ENCODE measurements at regions not wholly inside any gene's neighbourhood (a gene's known extent, or its start where the extent isn't known, plus 50 kb on each side); places are given as distances from the start of the nearest gene placed in this dataset.

DNA sequence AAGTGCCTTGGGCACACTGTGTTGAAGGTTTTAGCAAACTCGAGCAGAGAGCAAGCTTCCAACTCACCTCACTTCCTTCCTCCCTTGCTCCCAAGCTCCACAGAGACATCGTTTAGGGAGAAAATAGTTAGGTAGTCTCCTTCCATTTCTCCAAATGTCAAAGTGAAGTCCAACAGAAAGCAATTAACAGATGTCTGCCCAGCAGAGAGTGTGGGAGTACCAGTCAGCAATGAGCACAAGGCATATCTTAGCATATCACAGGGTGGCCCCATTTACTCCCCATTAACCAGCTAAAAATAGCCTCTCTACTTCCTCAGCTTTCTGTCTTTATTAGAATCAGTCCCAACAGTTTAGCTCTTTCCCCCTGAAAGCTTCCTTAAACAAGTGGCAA, 334.2 kb upstream of the CAMK1G start:
- Histone ChIP-seq H3K27me3 (ENCODE audit: insufficient read depth, low read depth) (no peaks in the 10 kb centered on the region), H3K27ac (no peak overlapping the region), H3K4me2 (no peak overlapping the region), H3K9me3 (ENCODE audit: insufficient read depth, low read depth) (no peaks in the 10 kb centered on the region), H3K9me2 (ENCODE audit: insufficient read depth) (no peaks in the 10 kb centered on the region), H3K4me1 (replicated peaks; ENCODE audit: insufficient read depth) (no peaks in the 10 kb centered on the region), H2AFZ (no peak overlapping the region), H4K20me1 (ENCODE audit: insufficient read depth) (no peaks in the 10 kb centered on the region), H3K4me3 (no peak overlapping the region), H3F3A (ENCODE audit: insufficient read depth, low read depth) (no peaks in the 10 kb centered on the region), H3K79me2 (ENCODE audit: low read depth) (no peaks in the 10 kb centered on the region), H3K36me3 (ENCODE audit: low read depth) (no peaks in the 10 kb centered on the region)
- CTCF ChIA-PET = interaction anchor here (0.5 to 1.4 kb wide), 8 partner anchors 11 to 1114 kb away, joined by 3 to 7 read pairs (median 4); no protein-coding TSS in a partner anchor
- intact Hi-C loops (cut with micrococcal nuclease; ENCODE audit: unreplicated experiment) = no loop called here
- POLR2A ChIA-PET (ENCODE audit: unreplicated experiment) = no interaction called here
- BruUV-seq (replicated peaks) = no TSS peak
- no peak for TF ChIP-seq EZH2 (IDR thresholded peaks at IDR 0.05; ENCODE audit: low read depth)
- TF ChIP-seq, protein P1, sequence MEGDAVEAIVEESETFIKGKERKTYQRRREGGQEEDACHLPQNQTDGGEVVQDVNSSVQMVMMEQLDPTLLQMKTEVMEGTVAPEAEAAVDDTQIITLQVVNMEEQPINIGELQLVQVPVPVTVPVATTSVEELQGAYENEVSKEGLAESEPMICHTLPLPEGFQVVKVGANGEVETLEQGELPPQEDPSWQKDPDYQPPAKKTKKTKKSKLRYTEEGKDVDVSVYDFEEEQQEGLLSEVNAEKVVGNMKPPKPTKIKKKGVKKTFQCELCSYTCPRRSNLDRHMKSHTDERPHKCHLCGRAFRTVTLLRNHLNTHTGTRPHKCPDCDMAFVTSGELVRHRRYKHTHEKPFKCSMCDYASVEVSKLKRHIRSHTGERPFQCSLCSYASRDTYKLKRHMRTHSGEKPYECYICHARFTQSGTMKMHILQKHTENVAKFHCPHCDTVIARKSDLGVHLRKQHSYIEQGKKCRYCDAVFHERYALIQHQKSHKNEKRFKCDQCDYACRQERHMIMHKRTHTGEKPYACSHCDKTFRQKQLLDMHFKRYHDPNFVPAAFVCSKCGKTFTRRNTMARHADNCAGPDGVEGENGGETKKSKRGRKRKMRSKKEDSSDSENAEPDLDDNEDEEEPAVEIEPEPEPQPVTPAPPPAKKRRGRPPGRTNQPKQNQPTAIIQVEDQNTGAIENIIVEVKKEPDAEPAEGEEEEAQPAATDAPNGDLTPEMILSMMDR (conservative IDR thresholded peaks at IDR 0.05) = no peak
- no peak for DNase-seq

DNA sequence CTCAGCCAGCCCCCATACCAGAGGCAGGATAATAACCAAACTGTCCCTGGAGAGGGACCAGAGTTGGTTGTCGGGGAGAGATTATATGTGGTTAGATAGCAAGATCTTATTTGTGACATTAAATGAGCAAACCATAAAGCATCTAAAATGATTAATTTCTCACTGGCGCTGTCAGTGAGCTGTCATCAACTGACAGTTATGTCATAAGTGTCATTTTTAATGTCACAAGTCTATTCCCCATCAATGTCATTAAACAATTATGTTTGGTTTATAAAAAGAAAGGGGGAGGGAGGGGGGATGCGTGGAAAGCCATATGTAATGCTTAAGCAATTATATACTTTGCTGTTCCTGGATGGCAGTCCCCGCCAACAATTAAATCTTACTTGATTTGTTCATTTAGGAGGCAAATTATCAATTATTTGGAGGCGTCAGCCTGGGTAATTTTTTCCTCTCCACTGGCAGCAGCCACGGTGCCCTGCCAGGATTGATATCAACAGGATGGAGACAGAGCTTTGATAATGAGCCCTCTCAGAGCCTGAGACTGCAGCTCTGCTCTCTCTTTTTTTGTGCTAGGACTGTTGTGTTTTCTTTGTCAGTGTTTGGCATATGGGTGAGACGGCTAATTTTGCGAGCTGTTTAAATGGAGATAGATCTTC, 333.6 kb upstream of the CAMK1G start:
- H3K79me2 ChIP-seq (ENCODE audit: low read depth) = no peaks in the 10 kb centered on the region
- intact Hi-C loops (cut with micrococcal nuclease; ENCODE audit: unreplicated experiment) = no loop called here
- no peaks in the 10 kb centered on the region for H4K20me1 ChIP-seq (ENCODE audit: insufficient read depth)
- H3F3A ChIP-seq (ENCODE audit: insufficient read depth, low read depth) = no peaks in the 10 kb centered on the region
- no peak for TF ChIP-seq EZH2 (IDR thresholded peaks at IDR 0.05; ENCODE audit: low read depth)
- TF ChIP-seq, protein P1 (conservative IDR thresholded peaks at IDR 0.05) = no peak
- H3K9me3 ChIP-seq (ENCODE audit: insufficient read depth, low read depth) = no peaks in the 10 kb centered on the region
- no peaks in the 10 kb centered on the region for H3K9me2 ChIP-seq (ENCODE audit: insufficient read depth)
- no peak overlapping the region for H2AFZ ChIP-seq
- DNase-seq = no peak
- CTCF ChIA-PET = no interaction called here
- H3K36me3 ChIP-seq (ENCODE audit: low read depth) = no peaks in the 10 kb centered on the region
- H3K4me2 ChIP-seq = no peak overlapping the region
- H3K4me3 ChIP-seq = no peak overlapping the region
- H3K4me1 ChIP-seq (replicated peaks; ENCODE audit: insufficient read depth) = no peaks in the 10 kb centered on the region
- H3K27me3 ChIP-seq (ENCODE audit: insufficient read depth, low read depth) = no peaks in the 10 kb centered on the region
- POLR2A ChIA-PET (ENCODE audit: unreplicated experiment) = interaction anchor here (0.5 to 0.6 kb wide), 2 partner anchors 175 to 179 kb away, joined by 3 read pairs; no protein-coding TSS in a partner anchor
- BruUV-seq (replicated peaks) = no TSS peak
- H3K27ac ChIP-seq = no peak overlapping the region

DNA sequence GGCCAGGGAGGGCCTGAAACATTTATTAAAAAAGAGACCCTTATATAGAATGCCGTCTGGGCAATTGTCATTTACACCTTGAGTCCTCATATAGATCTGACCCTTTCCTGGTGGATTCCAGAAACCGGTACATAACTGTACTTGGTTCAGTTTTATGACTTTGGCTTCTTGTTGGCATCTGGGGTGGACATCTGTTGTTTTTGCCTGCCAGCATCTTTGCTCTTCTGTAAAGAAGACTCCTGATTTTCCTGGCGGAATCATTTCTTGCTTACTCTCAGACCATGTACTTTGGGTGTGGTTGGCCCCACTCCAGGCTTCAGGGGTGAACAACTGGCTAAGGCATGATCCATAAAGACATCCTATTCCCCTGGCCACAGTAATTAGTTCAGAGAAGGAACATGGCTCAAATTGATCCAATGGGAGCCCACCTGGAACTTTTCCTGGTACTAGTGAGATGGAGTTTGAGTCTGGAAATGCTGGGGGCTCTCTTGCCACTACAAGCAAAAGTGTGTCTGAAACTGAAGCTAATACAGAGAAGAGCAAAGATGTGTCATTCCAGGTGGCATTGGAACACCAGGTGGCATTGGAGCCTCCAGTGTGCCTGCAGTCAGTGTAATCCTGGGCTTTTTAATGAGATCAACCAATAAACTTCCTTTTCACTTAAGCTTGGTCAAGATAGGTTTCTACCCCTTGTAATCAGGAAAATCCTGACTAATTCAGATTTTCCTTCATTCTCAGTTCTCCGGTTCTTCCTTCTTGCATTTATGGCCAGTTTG, 332.5 kb upstream of the CAMK1G start:
- H3K27ac ChIP-seq = no peak overlapping the region
- H3K27me3 ChIP-seq (ENCODE audit: insufficient read depth, low read depth) = no peaks in the 10 kb centered on the region
- no peaks in the 10 kb centered on the region for H3K79me2 ChIP-seq (ENCODE audit: low read depth)
- ChIA-PET POLR2A (ENCODE audit: unreplicated experiment) (no interaction called here), CTCF (no interaction called here)
- no peak overlapping the region for H2AFZ ChIP-seq
- TF ChIP-seq, protein P1 (conservative IDR thresholded peaks at IDR 0.05) = no peak
- TF ChIP-seq EZH2 (IDR thresholded peaks at IDR 0.05; ENCODE audit: low read depth) = no peak
- H3K9me2 ChIP-seq (ENCODE audit: insufficient read depth) = no peaks in the 10 kb centered on the region
- H3K4me1 ChIP-seq (replicated peaks; ENCODE audit: insufficient read depth) = no peaks in the 10 kb centered on the region
- H3K9me3 ChIP-seq (ENCODE audit: insufficient read depth, low read depth) = peaks cover 4% of the 10 kb centered on the region; the same call in 1 of the 2 replicates
- no peaks in the 10 kb centered on the region for H4K20me1 ChIP-seq (ENCODE audit: insufficient read depth)
- intact Hi-C loops (cut with micrococcal nuclease; ENCODE audit: unreplicated experiment) = no loop called here
- H3F3A ChIP-seq (ENCODE audit: insufficient read depth, low read depth) = no peaks in the 10 kb centered on the region
- H3K36me3 ChIP-seq (ENCODE audit: low read depth) = no peaks in the 10 kb centered on the region
- DNase-seq = no peak
- no peak overlapping the region for H3K4me3 ChIP-seq
- no TSS peak for BruUV-seq (replicated peaks)
- H3K4me2 ChIP-seq = no peak overlapping the region

Measured in PC-9 (cell line).